GM23338 (cell line): ENCODE measurements at regions not wholly inside any gene's neighbourhood (a gene's known extent, or its start where the extent isn't known, plus 50 kb on each side); places are given as distances from the start of the nearest gene placed in this dataset.
A peak's percentile ranks its signal among the peaks of the same experiment; 100 is the strongest.

Experiments
- ATAC-seq: fragments of 200-7000 bp; cut with Tn5 transposase; 3 replicates; pipeline ENCODE4 v1.9.1; 2020
- DNase-seq: peaks from one replicate; pipeline ENCODE4 v3.0.0-alpha.2; 2015; ENCODE audit warnings: low spot score
- H2AFZ ChIP-seq: fragments of 200-600 bp; sonication (generic); 2 replicates; pipeline ENCODE4 v1.8.0; 2016; ENCODE audit warnings: antibody characterized with exemption, mild to moderate bottlenecking, moderate library complexity
- H3F3A ChIP-seq: fragments of 200-600 bp; sonication (generic); replicated peaks from 2 replicates; pipeline ENCODE4 v1.8.0; 2017; ENCODE audit warnings: antibody characterized with exemption, mixed run types, low read depth
- H3K27ac ChIP-seq: fragments of 200-600 bp; sonication (generic); 2 replicates; pipeline ENCODE4 v1.6.1; 2016; ENCODE audit warnings: low read depth
- H3K27me3 ChIP-seq: fragments of 200-600 bp; sonication (generic); 2 replicates; pipeline ENCODE4 v1.8.0; 2016; ENCODE audit warnings: mild to moderate bottlenecking, mixed run types, moderate library complexity; ENCODE audit not compliant: insufficient read depth
- H3K36me3 ChIP-seq: fragments of 200-600 bp; sonication (generic); 2 replicates; pipeline ENCODE4 v1.8.0; 2016; ENCODE audit warnings: mild to moderate bottlenecking; ENCODE audit not compliant: insufficient read depth
- H3K4me1 ChIP-seq: fragments of 200-600 bp; sonication (generic); 2 replicates; pipeline ENCODE4 v1.8.0; 2016; ENCODE audit warnings: mild to moderate bottlenecking, moderate library complexity; ENCODE audit not compliant: insufficient read depth
- H3K4me2 ChIP-seq: fragments of 200-600 bp; sonication (generic); 2 replicates; pipeline ENCODE4 v1.7.1; 2017; ENCODE audit warnings: mixed run types
- H3K4me3 ChIP-seq: fragments of 200-600 bp; sonication (generic); 2 replicates; pipeline ENCODE4 v1.6.1; 2016; ENCODE audit warnings: mixed run types
- H3K79me2 ChIP-seq: fragments of 200-600 bp; sonication (generic); replicated peaks from 2 replicates; pipeline ENCODE4 v1.8.0; 2017; ENCODE audit warnings: mild to moderate bottlenecking; ENCODE audit not compliant: insufficient read depth
- H3K9me2 ChIP-seq: fragments of 200-600 bp; sonication (generic); 2 replicates; pipeline ENCODE4 v1.8.0; 2017; ENCODE audit not compliant: insufficient read depth
- H4K20me1 ChIP-seq: fragments of 200-600 bp; sonication (generic); replicated peaks from 2 replicates; pipeline ENCODE4 v1.8.0; 2017; ENCODE audit warnings: mild to moderate bottlenecking; ENCODE audit not compliant: insufficient read depth
- H3K27ac Mint-ChIP-seq: 2 replicates; pipeline ENCODE4 v1.8.0; 2020; ENCODE audit warnings: inconsistent platforms, mild to moderate bottlenecking, moderate library complexity, mixed read lengths
- H3K27me3 Mint-ChIP-seq: 3 replicates; pipeline ENCODE4 v1.8.0; 2022; ENCODE audit warnings: low read depth, mild to moderate bottlenecking, moderate library complexity, mixed read lengths, inconsistent platforms; ENCODE audit not compliant: insufficient read depth, poor library complexity
- H3K36me3 Mint-ChIP-seq: 3 replicates; pipeline ENCODE4 v1.8.0; 2021; ENCODE audit warnings: low read depth, mild to moderate bottlenecking, inconsistent platforms, moderate library complexity, mixed read lengths
- H3K4me1 Mint-ChIP-seq: 3 replicates; pipeline ENCODE4 v1.8.0; 2020; ENCODE audit warnings: mild to moderate bottlenecking, inconsistent platforms, mixed read lengths
- H3K4me3 Mint-ChIP-seq: 3 replicates; pipeline ENCODE4 v1.8.0; 2021; ENCODE audit warnings: moderate library complexity, mild to moderate bottlenecking, inconsistent platforms, mixed read lengths
- H3K9me3 Mint-ChIP-seq: 3 replicates; pipeline ENCODE4 v1.8.0; 2020; ENCODE audit warnings: moderate library complexity, mild to moderate bottlenecking, inconsistent platforms, mixed read lengths
- CREB1 ChIP-seq: fragments of 250-450 bp; sonication (Bioruptor Pico); IDR thresholded peaks from 2 replicates; pipeline ENCODE4 v1.5.0; 2020; ENCODE audit warnings: low read depth, mild to moderate bottlenecking, moderate library complexity
- CTCF ChIP-seq, 2 experiments: fragments of 200-600 bp in 1 of 2; sonication (generic) in 1 of 2; conservative IDR thresholded peaks; 2 replicates each; pipeline versions ENCODE4 v1.5.1 to v1.6.1; 2016 to 2017; ENCODE audit warnings: antibody characterized with exemption in 2 of 2, low read depth in 2 of 2, mild to moderate bottlenecking in 2 of 2, moderate library complexity in 1 of 2
- EZH2 ChIP-seq: fragments of 200-600 bp; sonication (generic); IDR thresholded peaks from one replicate; pipeline ENCODE4 v1.8.0; 2017; ENCODE audit warnings: antibody characterized with exemption, mild to moderate bottlenecking, low read depth; ENCODE audit not compliant: unreplicated experiment
- EZH2phosphoT487 ChIP-seq: fragments of 200-600 bp; sonication (generic); IDR thresholded peaks from one replicate; pipeline ENCODE4 v1.8.1; 2018; ENCODE audit warnings: antibody characterized with exemption; ENCODE audit not compliant: unreplicated experiment
- STAT1 ChIP-seq: IDR thresholded peaks from one replicate; pipeline ENCODE4 v1.6.1; 2016; ENCODE audit warnings: antibody characterized with exemption; ENCODE audit not compliant: unreplicated experiment
- ZNF114 ChIP-seq: fragments of 250-450 bp; sonication (Bioruptor Pico); IDR thresholded peaks from 2 replicates; pipeline ENCODE4 v1.5.0; 2020; ENCODE audit warnings: mild to moderate bottlenecking, moderate library complexity
- ZNF331 ChIP-seq: fragments of 250-450 bp; sonication (Bioruptor Pico); IDR thresholded peaks from 2 replicates; pipeline ENCODE4 v1.5.0; 2020; ENCODE audit warnings: low read depth, mild to moderate bottlenecking, moderate library complexity
- TF ChIP-seq, protein P1 (sequence below): IDR thresholded peaks from 2 replicates; pipeline ENCODE4 v1.6.1; 2016; ENCODE audit warnings: antibody characterized with exemption
- TF ChIP-seq, protein P2 (sequence below): fragments of 250-450 bp; sonication (Bioruptor Pico); IDR thresholded peaks from 2 replicates; pipeline ENCODE4 v1.5.0; 2020; ENCODE audit warnings: mild to moderate bottlenecking, moderate library complexity

DNA sequence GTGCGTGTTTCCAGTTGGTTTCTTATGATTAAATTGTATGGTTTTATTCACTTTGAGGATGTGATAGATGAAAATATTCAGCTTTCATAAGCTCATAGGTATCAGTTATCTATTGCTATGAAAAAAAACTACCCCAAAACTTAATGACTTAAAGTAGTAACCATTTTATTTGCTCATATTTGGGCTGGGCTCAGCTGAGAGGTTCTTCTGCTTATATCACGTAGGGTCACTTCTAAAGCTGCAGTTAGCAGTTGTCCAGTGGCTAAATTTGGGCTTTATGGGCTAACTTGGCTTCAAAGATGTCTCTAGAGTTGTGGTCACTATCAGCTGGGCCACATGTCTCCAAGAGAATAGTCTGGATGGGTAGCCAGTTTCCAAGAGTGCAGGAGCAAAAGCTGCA is 206.4 kb upstream of the LYPLAL1 start:
- peaks cover 2% of the 10 kb centered on the region for H3K27me3 Mint-ChIP-seq
- Histone ChIP-seq H3K27ac (no peak overlapping the region), H3K9me2 (no peaks in the 10 kb centered on the region)

GRCh38 chr1:218967836-218968235 is 205.8 kb upstream of the LYPLAL1 start:
- no peak overlapping the region for H3K27ac Mint-ChIP-seq
- H3K9me2 ChIP-seq, result no peaks in the 10 kb centered on the region
- H3K4me1 Mint-ChIP-seq, result no peaks in the 10 kb centered on the region
- H4K20me1 ChIP-seq, result no peaks in the 10 kb centered on the region
- H3F3A ChIP-seq, result no peaks in the 10 kb centered on the region
- H3K9me3 Mint-ChIP-seq, result peaks cover 11% of the 10 kb centered on the region
- peaks cover 11% of the 10 kb centered on the region for H3K36me3 Mint-ChIP-seq
- H3K27me3 Mint-ChIP-seq, result peaks cover 2% of the 10 kb centered on the region
- no peaks in the 10 kb centered on the region for H3K27me3 ChIP-seq
- DNase-seq (no peak), ATAC-seq (no peak)
- no peak overlapping the region for H3K4me2 ChIP-seq
- no peak overlapping the region for H3K4me3 Mint-ChIP-seq
- no peak overlapping the region for H3K4me3 ChIP-seq
- no peak overlapping the region for H3K27ac ChIP-seq
- no peaks in the 10 kb centered on the region for H3K36me3 ChIP-seq
- no peaks in the 10 kb centered on the region for H3K4me1 ChIP-seq
- H3K79me2 ChIP-seq, result no peaks in the 10 kb centered on the region
- no peak overlapping the region for H2AFZ ChIP-seq
- TF ChIP-seq STAT1, result no peak
- TF ChIP-seq ZNF331, result no peak
- no peak for TF ChIP-seq EZH2
- TF ChIP-seq EZH2phosphoT487, result no peak
- TF ChIP-seq ZNF114 (CRISPR knock-in tag), result no peak
- no peak for TF ChIP-seq CREB1 (CRISPR knock-in tag)
- TF ChIP-seq, protein P1, sequence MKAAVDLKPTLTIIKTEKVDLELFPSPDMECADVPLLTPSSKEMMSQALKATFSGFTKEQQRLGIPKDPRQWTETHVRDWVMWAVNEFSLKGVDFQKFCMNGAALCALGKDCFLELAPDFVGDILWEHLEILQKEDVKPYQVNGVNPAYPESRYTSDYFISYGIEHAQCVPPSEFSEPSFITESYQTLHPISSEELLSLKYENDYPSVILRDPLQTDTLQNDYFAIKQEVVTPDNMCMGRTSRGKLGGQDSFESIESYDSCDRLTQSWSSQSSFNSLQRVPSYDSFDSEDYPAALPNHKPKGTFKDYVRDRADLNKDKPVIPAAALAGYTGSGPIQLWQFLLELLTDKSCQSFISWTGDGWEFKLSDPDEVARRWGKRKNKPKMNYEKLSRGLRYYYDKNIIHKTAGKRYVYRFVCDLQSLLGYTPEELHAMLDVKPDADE, result no peak
- TF ChIP-seq, protein P2, sequence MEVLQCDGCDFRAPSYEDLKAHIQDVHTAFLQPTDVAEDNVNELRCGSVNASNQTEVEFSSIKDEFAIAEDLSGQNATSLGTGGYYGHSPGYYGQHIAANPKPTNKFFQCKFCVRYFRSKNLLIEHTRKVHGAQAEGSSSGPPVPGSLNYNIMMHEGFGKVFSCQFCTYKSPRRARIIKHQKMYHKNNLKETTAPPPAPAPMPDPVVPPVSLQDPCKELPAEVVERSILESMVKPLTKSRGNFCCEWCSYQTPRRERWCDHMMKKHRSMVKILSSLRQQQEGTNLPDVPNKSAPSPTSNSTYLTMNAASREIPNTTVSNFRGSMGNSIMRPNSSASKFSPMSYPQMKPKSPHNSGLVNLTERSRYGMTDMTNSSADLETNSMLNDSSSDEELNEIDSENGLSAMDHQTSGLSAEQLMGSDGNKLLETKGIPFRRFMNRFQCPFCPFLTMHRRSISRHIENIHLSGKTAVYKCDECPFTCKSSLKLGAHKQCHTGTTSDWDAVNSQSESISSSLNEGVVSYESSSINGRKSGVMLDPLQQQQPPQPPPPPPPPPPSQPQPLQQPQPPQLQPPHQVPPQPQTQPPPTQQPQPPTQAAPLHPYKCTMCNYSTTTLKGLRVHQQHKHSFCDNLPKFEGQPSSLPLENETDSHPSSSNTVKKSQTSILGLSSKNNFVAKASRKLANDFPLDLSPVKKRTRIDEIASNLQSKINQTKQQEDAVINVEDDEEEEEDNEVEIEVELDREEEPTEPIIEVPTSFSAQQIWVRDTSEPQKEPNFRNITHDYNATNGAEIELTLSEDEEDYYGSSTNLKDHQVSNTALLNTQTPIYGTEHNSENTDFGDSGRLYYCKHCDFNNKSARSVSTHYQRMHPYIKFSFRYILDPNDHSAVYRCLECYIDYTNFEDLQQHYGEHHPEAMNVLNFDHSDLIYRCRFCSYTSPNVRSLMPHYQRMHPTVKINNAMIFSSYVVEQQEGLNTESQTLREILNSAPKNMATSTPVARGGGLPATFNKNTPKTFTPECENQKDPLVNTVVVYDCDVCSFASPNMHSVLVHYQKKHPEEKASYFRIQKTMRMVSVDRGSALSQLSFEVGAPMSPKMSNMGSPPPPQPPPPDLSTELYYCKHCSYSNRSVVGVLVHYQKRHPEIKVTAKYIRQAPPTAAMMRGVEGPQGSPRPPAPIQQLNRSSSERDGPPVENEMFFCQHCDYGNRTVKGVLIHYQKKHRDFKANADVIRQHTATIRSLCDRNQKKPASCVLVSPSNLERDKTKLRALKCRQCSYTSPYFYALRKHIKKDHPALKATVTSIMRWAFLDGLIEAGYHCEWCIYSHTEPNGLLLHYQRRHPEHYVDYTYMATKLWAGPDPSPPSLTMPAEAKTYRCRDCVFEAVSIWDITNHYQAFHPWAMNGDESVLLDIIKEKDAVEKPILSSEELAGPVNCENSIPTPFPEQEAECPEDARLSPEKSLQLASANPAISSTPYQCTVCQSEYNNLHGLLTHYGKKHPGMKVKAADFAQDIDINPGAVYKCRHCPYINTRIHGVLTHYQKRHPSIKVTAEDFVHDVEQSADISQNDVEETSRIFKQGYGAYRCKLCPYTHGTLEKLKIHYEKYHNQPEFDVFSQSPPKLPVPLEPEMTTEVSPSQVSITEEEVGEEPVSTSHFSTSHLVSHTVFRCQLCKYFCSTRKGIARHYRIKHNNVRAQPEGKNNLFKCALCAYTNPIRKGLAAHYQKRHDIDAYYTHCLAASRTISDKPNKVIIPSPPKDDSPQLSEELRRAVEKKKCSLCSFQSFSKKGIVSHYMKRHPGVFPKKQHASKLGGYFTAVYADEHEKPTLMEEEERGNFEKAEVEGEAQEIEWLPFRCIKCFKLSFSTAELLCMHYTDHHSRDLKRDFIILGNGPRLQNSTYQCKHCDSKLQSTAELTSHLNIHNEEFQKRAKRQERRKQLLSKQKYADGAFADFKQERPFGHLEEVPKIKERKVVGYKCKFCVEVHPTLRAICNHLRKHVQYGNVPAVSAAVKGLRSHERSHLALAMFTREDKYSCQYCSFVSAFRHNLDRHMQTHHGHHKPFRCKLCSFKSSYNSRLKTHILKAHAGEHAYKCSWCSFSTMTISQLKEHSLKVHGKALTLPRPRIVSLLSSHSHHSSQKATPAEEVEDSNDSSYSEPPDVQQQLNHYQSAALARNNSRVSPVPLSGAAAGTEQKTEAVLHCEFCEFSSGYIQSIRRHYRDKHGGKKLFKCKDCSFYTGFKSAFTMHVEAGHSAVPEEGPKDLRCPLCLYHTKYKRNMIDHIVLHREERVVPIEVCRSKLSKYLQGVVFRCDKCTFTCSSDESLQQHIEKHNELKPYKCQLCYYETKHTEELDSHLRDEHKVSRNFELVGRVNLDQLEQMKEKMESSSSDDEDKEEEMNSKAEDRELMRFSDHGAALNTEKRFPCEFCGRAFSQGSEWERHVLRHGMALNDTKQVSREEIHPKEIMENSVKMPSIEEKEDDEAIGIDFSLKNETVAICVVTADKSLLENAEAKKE (CRISPR knock-in tag), result no peak

More for the DNA sequence above, 206.4 kb upstream of the LYPLAL1 start:
- H3K27ac Mint-ChIP-seq, result no peak overlapping the region
- ATAC-seq (no peak), DNase-seq (no peak)
- Histone ChIP-seq H3K36me3 (no peaks in the 10 kb centered on the region), H4K20me1 (no peaks in the 10 kb centered on the region), H3K79me2 (no peaks in the 10 kb centered on the region), H3K4me3 (no peak overlapping the region), H3K27me3 (no peaks in the 10 kb centered on the region), H3F3A (no peaks in the 10 kb centered on the region), H3K4me1 (no peaks in the 10 kb centered on the region), H2AFZ (no peak overlapping the region), H3K4me2 (no peak overlapping the region)
- H3K36me3 Mint-ChIP-seq, result peaks cover 6% of the 10 kb centered on the region
- peaks cover 5% of the 10 kb centered on the region for H3K9me3 Mint-ChIP-seq
- H3K4me1 Mint-ChIP-seq, result no peaks in the 10 kb centered on the region
- H3K4me3 Mint-ChIP-seq, result no peak overlapping the region
- TF ChIP-seq CTCF (conservative IDR thresholded peaks at IDR 0.05; ENCODE audit: low read depth in 2 of 2) (no peak), ZNF331 (peak; percentile 79), EZH2 (no peak), EZH2phosphoT487 (no peak)
